Central memory CD8-positive, alpha-beta T cell (primary cell): ENCODE measurements at regions not wholly inside any gene's neighbourhood (a gene's known extent, or its start where the extent isn't known, plus 50 kb on each side); places are given as distances from the start of the nearest gene placed in this dataset.

Source experiments
- ATAC-seq: fragments of 150-1000 bp; cut with Tn5 transposase; replicated peaks from 2 replicates; pipeline ENCODE4 v1.10.0; 2022; ENCODE audit warnings: mild to moderate bottlenecking, moderate FRiP score, moderate number of reproducible peaks; ENCODE audit not compliant: poor library complexity, severe bottlenecking; ENCODE audit errors: extremely low read depth
- DNase-seq, 2 donors: peaks; one replicate each; pipeline ENCODE4 v3.0.0; 2021; ENCODE audit warnings: low spot score in 2 of 2
- H3K27ac Mint-ChIP-seq: one replicate; pipeline ENCODE4 v1.8.0; 2022; ENCODE audit warnings: low read depth, mild to moderate bottlenecking, moderate library complexity, mixed read lengths
- H3K27me3 Mint-ChIP-seq: one replicate; pipeline ENCODE4 v1.8.0; 2022; ENCODE audit warnings: mixed read lengths
- H3K36me3 Mint-ChIP-seq: one replicate; pipeline ENCODE4 v1.8.0; 2022; ENCODE audit warnings: mild to moderate bottlenecking, moderate library complexity, mixed read lengths; ENCODE audit not compliant: insufficient read depth
- H3K4me1 Mint-ChIP-seq: one replicate; pipeline ENCODE4 v1.8.0; 2022; ENCODE audit warnings: mixed read lengths
- H3K4me3 Mint-ChIP-seq: one replicate; pipeline ENCODE4 v1.8.0; 2022; ENCODE audit warnings: mild to moderate bottlenecking, moderate library complexity, mixed read lengths
- H3K9me3 Mint-ChIP-seq: one replicate; pipeline ENCODE4 v1.8.0; 2022; ENCODE audit warnings: mixed read lengths

DNA sequence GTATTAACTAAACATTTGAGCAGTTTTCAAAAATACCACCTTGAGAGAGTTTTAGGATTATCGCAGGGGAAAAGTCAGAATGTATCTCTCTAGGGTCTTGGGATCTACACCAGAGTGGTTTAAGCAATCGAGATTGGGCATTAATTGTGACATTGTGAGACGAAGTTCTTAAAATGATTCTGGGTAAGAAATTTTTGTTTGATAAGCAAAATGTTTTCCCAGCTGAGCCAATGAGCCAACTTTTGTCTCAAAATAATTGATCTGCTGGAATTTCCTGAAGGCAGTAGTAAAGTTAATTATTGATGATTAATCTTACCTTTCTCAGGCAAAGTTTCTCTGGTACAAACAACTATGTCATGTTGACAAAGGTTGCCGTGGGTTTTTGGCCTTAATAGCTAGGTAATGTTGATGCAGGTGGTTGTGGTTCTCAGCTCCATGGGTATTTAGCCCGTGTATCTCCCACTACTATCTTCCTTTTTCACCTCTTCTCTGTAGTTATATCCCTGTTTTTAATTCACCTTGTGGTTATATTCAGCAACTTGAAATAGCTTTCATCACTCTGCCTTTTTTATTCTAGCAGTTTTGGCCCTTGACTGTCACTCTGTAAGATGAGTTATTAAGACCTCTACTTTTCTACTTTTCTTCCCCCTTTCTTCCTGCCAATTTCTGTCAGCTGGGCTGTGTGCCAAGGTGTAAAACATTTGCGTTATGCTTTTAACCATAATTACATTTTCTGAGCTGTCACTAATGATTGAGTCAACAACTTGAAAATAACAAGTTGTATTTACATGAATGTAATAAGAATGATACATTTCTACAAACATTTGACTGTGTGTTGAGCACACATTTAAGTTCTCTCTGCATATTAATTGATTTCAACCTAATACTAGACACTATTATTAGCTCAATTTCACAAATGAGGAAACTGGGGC, 368.3 kb upstream of the BTBD3 start:
- Mint-ChIP-seq H3K4me1 (no peaks in the 10 kb centered on the region), H3K27ac (no peak overlapping the region), H3K4me3 (no peak overlapping the region), H3K9me3 (peaks cover 19% of the 10 kb centered on the region), H3K27me3 (no peaks in the 10 kb centered on the region), H3K36me3 (no peaks in the 10 kb centered on the region)
- DNase-seq (no peak), ATAC-seq (no peak)

DNA sequence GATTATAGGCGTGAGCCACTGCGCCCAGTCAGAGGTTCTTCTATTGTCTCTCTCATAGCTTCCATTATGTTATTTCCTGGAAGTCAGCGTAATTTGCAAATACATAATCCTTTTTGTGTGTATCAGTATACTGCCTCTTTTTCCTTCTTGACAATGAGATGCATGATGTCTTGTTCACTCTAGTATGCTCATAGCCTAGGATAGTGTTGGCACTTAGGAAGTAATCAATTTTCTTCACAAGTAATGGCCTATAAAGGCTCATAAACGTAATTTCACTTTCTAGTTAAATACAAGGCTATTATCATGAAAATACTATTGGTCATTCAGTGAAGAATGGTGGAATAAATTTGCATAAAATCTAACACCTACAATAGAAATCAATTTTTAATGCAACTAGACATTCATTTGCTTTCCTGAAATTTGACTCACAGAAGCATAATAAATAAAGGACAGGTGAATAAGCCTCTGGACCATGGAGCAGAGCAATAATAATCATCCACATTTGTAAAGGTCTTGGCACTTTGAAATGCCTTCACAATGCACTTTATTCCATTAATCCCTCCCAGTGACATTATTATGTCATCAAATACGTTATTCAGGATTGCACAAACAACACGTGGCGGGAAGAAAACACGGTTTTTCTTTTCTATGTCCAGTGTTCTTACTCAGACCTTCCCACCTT, 366.9 kb upstream of the BTBD3 start:
- DNase-seq: no peak
- Mint-ChIP-seq H3K9me3 (peaks cover 23% of the 10 kb centered on the region), H3K27me3 (no peaks in the 10 kb centered on the region), H3K4me1 (no peaks in the 10 kb centered on the region), H3K4me3 (no peak overlapping the region), H3K27ac (no peak overlapping the region), H3K36me3 (no peaks in the 10 kb centered on the region)
- ATAC-seq: no peak

- peaks cover 23% of the 10 kb centered on the region for H3K9me3 Mint-ChIP-seq
- no peaks in the 10 kb centered on the region for H3K4me1 Mint-ChIP-seq
- no peak for DNase-seq
- no peak overlapping the region for H3K27ac Mint-ChIP-seq
- H3K36me3 Mint-ChIP-seq: no peaks in the 10 kb centered on the region
- no peaks in the 10 kb centered on the region for H3K27me3 Mint-ChIP-seq
- no peak for ATAC-seq
- H3K4me3 Mint-ChIP-seq: no peak overlapping the region
Measured at GRCh38 chr20:11551479-11551878, 366.2 kb upstream of the BTBD3 start.

- no peaks in the 10 kb centered on the region for H3K36me3 Mint-ChIP-seq
Measured at GRCh38 chr20:11553603-11554002, 364.1 kb upstream of the BTBD3 start.

GRCh38 chr20:11555510-11555909, 362.2 kb upstream of the BTBD3 start:
- Mint-ChIP-seq H3K9me3 (peaks cover 26% of the 10 kb centered on the region), H3K36me3 (peaks cover 3% of the 10 kb centered on the region), H3K27me3 (no peaks in the 10 kb centered on the region), H3K4me3 (no peak overlapping the region), H3K27ac (no peak overlapping the region), H3K4me1 (no peaks in the 10 kb centered on the region)
- no peak for ATAC-seq
- DNase-seq: no peak

More at GRCh38 chr20:11553603-11554002, 364.1 kb upstream of the BTBD3 start:
- H3K27me3 Mint-ChIP-seq: no peaks in the 10 kb centered on the region
- peaks cover 23% of the 10 kb centered on the region for H3K9me3 Mint-ChIP-seq
- no peak overlapping the region for H3K27ac Mint-ChIP-seq
- no peak overlapping the region for H3K4me3 Mint-ChIP-seq
- no peaks in the 10 kb centered on the region for H3K4me1 Mint-ChIP-seq
- ATAC-seq (no peak), DNase-seq (no peak)

GRCh38 chr20:11556410-11556809, 361.3 kb upstream of the BTBD3 start:
- ATAC-seq (no peak), DNase-seq (no peak)
- Mint-ChIP-seq H3K36me3 (peaks cover 3% of the 10 kb centered on the region), H3K27me3 (no peaks in the 10 kb centered on the region), H3K27ac (no peak overlapping the region), H3K9me3 (peaks cover 26% of the 10 kb centered on the region), H3K4me1 (no peaks in the 10 kb centered on the region), H3K4me3 (no peak overlapping the region)

DNA sequence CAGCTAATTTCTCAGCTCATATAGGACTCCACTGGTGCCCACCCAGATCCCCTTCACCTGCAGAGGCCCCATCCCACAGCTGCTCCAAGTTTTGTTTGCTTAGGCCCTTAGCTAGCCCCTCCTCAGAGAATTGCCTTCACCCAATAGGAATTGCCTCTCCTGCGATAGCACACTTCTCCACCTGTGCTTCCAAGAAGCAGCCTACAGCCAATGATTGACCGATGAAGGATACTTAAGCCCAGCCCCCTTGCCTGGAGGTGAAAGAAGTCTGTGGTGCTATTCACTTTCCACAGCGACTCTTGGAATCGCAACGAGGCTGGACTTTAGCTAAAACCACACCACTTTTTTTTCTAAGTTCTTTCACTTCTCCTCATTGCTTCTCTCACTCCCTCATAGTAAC, 353.2 kb upstream of the BTBD3 start:
- peaks cover 11% of the 10 kb centered on the region for H3K9me3 Mint-ChIP-seq
- ATAC-seq (no peak), DNase-seq (no peak)
- no peaks in the 10 kb centered on the region for H3K4me1 Mint-ChIP-seq
- no peak overlapping the region for H3K4me3 Mint-ChIP-seq
- H3K27me3 Mint-ChIP-seq: no peaks in the 10 kb centered on the region
- H3K27ac Mint-ChIP-seq: no peak overlapping the region
- H3K36me3 Mint-ChIP-seq: no peaks in the 10 kb centered on the region

GRCh38 chr20:11569163-11569562, 348.5 kb upstream of the BTBD3 start:
- no peak for ATAC-seq
- Mint-ChIP-seq H3K27ac (no peak overlapping the region), H3K27me3 (no peaks in the 10 kb centered on the region), H3K36me3 (no peaks in the 10 kb centered on the region), H3K4me1 (no peaks in the 10 kb centered on the region), H3K9me3 (peaks cover 16% of the 10 kb centered on the region), H3K4me3 (no peak overlapping the region)
- no peak for DNase-seq

DNA sequence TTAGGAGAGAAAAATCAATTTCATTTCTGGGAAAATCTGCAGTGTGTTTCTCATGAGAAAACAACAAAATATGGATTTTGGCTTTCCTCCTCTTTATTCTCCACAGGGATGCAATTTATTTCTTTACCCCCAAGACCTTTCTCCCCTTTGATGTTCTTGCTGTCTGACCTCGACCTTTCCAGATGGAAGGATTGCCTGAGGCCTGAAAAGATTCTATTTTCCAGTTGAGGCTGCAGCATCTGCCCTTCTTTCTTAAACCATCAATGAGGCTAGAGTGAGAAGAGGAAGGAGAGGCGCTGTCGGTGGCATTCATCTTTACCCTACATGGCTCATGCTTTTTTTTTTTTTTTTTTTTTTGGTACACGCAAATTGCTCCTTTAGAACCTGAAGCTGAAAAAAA, 344.2 kb upstream of the BTBD3 start:
- Mint-ChIP-seq H3K36me3 (no peaks in the 10 kb centered on the region), H3K27ac (no peak overlapping the region), H3K4me1 (no peaks in the 10 kb centered on the region), H3K9me3 (peaks cover 16% of the 10 kb centered on the region), H3K4me3 (no peak overlapping the region), H3K27me3 (no peaks in the 10 kb centered on the region)
- no peak for DNase-seq
- no peak for ATAC-seq

DNA sequence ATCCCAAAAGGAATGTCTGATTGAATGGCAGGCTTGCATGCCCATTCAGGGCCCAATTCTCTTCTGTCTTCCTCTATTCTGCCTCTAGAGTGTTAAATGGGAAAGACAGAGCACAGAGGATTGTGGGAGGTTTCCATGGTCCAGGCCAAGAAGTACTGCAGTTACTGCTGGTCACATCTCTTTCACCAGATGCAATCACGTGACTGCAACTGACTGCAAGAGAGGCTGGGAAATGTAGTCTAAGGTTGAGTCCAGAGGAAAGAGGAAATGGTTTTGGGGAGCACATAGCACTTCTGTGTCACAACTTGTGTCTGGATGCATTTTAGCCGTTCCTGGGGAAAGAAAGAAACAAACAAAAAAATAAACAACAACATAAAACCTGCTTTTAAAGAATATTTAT, 336.4 kb upstream of the BTBD3 start:
- Mint-ChIP-seq H3K27me3 (no peaks in the 10 kb centered on the region), H3K9me3 (peaks cover 8% of the 10 kb centered on the region), H3K36me3 (no peaks in the 10 kb centered on the region), H3K27ac (no peak overlapping the region), H3K4me1 (no peaks in the 10 kb centered on the region), H3K4me3 (no peak overlapping the region)
- ATAC-seq: no peak
- DNase-seq: no peak

- Mint-ChIP-seq H3K27ac (no peak overlapping the region), H3K9me3 (peaks cover 8% of the 10 kb centered on the region), H3K27me3 (no peaks in the 10 kb centered on the region), H3K4me1 (no peaks in the 10 kb centered on the region), H3K36me3 (no peaks in the 10 kb centered on the region), H3K4me3 (no peak overlapping the region)
- ATAC-seq (no peak), DNase-seq (no peak)
Measured at GRCh38 chr20:11582060-11582459, 335.6 kb upstream of the BTBD3 start.

- no peaks in the 10 kb centered on the region for H3K27me3 Mint-ChIP-seq
- H3K27ac Mint-ChIP-seq: no peak overlapping the region
- no peak overlapping the region for H3K4me3 Mint-ChIP-seq
- no peaks in the 10 kb centered on the region for H3K4me1 Mint-ChIP-seq
- H3K9me3 Mint-ChIP-seq: peaks cover 9% of the 10 kb centered on the region
- no peaks in the 10 kb centered on the region for H3K36me3 Mint-ChIP-seq
- DNase-seq: no peak
- no peak for ATAC-seq
Measured at GRCh38 chr20:11585752-11586352, 331.8 kb upstream of the BTBD3 start.

DNA sequence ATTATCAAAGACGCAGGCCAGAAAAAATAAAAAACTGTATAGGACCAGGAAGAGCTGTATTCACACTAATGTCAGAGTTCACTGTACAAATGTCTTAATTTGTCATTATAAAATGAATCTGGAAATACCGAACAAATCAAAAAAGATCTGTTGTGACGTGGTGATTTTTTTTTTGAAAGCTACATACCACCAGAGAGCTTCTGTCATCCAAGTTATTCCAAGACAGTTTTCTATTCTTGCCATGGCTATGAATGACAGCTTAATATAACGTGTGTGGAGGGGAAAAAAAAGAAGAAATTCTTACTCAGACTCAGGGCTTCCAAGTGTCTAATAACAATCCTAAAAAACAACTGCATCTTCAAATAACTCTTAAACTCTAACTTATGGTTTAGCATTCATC, 328.8 kb upstream of the BTBD3 start:
- H3K36me3 Mint-ChIP-seq: no peaks in the 10 kb centered on the region
- no peak for ATAC-seq
- peaks cover 16% of the 10 kb centered on the region for H3K9me3 Mint-ChIP-seq
- no peak overlapping the region for H3K27ac Mint-ChIP-seq
- H3K4me3 Mint-ChIP-seq: no peak overlapping the region
- no peaks in the 10 kb centered on the region for H3K4me1 Mint-ChIP-seq
- no peak for DNase-seq
- no peaks in the 10 kb centered on the region for H3K27me3 Mint-ChIP-seq
